ENCODE measurements at regions not wholly inside any gene's neighbourhood (a gene's known extent, or its start where the extent isn't known, plus 50 kb on each side); places are given as distances from the start of the nearest gene placed in this dataset.

- Histone ChIP-seq H3K9ac (ENCODE audit: control insufficient read depth, extremely low read depth, insufficient read depth, low read length) (no peak overlapping the region), H4K20me1 (ENCODE audit: control insufficient read depth, extremely low read depth, insufficient read depth, low read length) (no peaks in the 10 kb centered on the region), H3K4me1 (ENCODE audit: control insufficient read depth, extremely low read depth, insufficient read depth, low read length) (no peaks in the 10 kb centered on the region), H3K27ac (ENCODE audit: control insufficient read depth, insufficient read depth, low read length) (no peak overlapping the region), H3K27me3 (ENCODE audit: control insufficient read depth, extremely low read depth, insufficient read depth, low read length) (no peaks in the 10 kb centered on the region), H2AFZ (ENCODE audit: control insufficient read depth, low read length) (no peak overlapping the region), H3K4me2 (ENCODE audit: control insufficient read depth, extremely low read depth, insufficient read depth, low read depth, low read length) (no peak overlapping the region), H3K4me3 (ENCODE audit: control insufficient read depth in 2 of 3, extremely low read depth in 1 of 3, insufficient read depth in 2 of 3, low read depth in 1 of 3, low read length in 3 of 3) (no peak overlapping the region), H3K9me3 (ENCODE audit: control insufficient read depth, low read depth, low read length) (no peaks in the 10 kb centered on the region), H3K79me2 (ENCODE audit: control insufficient read depth, insufficient read depth, low read length) (no peaks in the 10 kb centered on the region), H3K36me3 (ENCODE audit: control insufficient read depth in 2 of 2, extremely low read depth in 1 of 2, insufficient read depth in 2 of 2, low read length in 2 of 2) (no peaks in the 10 kb centered on the region), H3K9me1 (ENCODE audit: control insufficient read depth, extremely low read depth, insufficient read depth, low read length) (no peaks in the 10 kb centered on the region)
- dilution Hi-C loops (cut with MboI; ENCODE audit: extremely low pct_ligation_motif_present, low sequenced_read_pairs) = no loop called here
- DNase-seq (ENCODE audit: low read depth, low spot score) = no peak
- no peak for FAIRE-seq
- TF ChIP-seq EZH2 (IDR thresholded peaks at IDR 0.05; ENCODE audit: low read length) (no peak), CTCF (optimal IDR thresholded peaks at IDR 0.05 in 1 of 3, IDR thresholded peaks at IDR 0.05 in 1 of 3, conservative IDR thresholded peaks at IDR 0.05 in 1 of 3; ENCODE audit: extremely low read depth in 1 of 3, insufficient read depth in 2 of 3, low read length in 3 of 3) (no peak)
Observed at GRCh38 chr5:102599289-102599688, 100.5 kb upstream of the SLCO6A1 start.

GRCh38 chr5:102600964-102601363 lies 102.2 kb upstream of the SLCO6A1 start:
- DNase-seq (ENCODE audit: low read depth, low spot score) = no peak
- no peak for FAIRE-seq
- Histone ChIP-seq H3K4me2 (ENCODE audit: control insufficient read depth, extremely low read depth, insufficient read depth, low read depth, low read length) (no peak overlapping the region), H3K27me3 (ENCODE audit: control insufficient read depth, extremely low read depth, insufficient read depth, low read length) (no peaks in the 10 kb centered on the region), H3K4me1 (ENCODE audit: control insufficient read depth, extremely low read depth, insufficient read depth, low read length) (no peaks in the 10 kb centered on the region), H3K9ac (ENCODE audit: control insufficient read depth, extremely low read depth, insufficient read depth, low read length) (no peak overlapping the region), H3K9me1 (ENCODE audit: control insufficient read depth, extremely low read depth, insufficient read depth, low read length) (no peaks in the 10 kb centered on the region), H2AFZ (ENCODE audit: control insufficient read depth, low read length) (no peak overlapping the region), H3K36me3 (ENCODE audit: control insufficient read depth in 2 of 2, extremely low read depth in 1 of 2, insufficient read depth in 2 of 2, low read length in 2 of 2) (no peaks in the 10 kb centered on the region), H3K9me3 (ENCODE audit: control insufficient read depth, low read depth, low read length) (no peaks in the 10 kb centered on the region), H3K4me3 (ENCODE audit: control insufficient read depth in 2 of 3, extremely low read depth in 1 of 3, insufficient read depth in 2 of 3, low read depth in 1 of 3, low read length in 3 of 3) (no peak overlapping the region), H3K79me2 (ENCODE audit: control insufficient read depth, insufficient read depth, low read length) (no peaks in the 10 kb centered on the region), H3K27ac (ENCODE audit: control insufficient read depth, insufficient read depth, low read length) (no peak overlapping the region), H4K20me1 (ENCODE audit: control insufficient read depth, extremely low read depth, insufficient read depth, low read length) (no peaks in the 10 kb centered on the region)
- no peak for TF ChIP-seq EZH2 (IDR thresholded peaks at IDR 0.05; ENCODE audit: low read length)
- TF ChIP-seq CTCF (optimal IDR thresholded peaks at IDR 0.05 in 1 of 3, IDR thresholded peaks at IDR 0.05 in 1 of 3, conservative IDR thresholded peaks at IDR 0.05 in 1 of 3; ENCODE audit: extremely low read depth in 1 of 3, insufficient read depth in 2 of 3, low read length in 3 of 3) = no peak
- dilution Hi-C loops (cut with MboI; ENCODE audit: extremely low pct_ligation_motif_present, low sequenced_read_pairs) = no loop called here
